ENCODE measurements at regions not wholly inside any gene's neighbourhood (a gene's known extent, or its start where the extent isn't known, plus 50 kb on each side); places are given as distances from the start of the nearest gene placed in this dataset.
"Not testable (repeated sequence)": the region's sequence is repeated elsewhere in the genome, so short reads cannot be mapped to it uniquely, and the experiment has no call there.

GRCh38 chr6:53428886-53429285, 80.1 kb upstream of the ELOVL5 start:
- no peak for DNase-seq (ENCODE audit: low read depth)
- no peak overlapping the region for H3K4me3 ChIP-seq (ENCODE audit: low read depth, low read length)
- TF ChIP-seq CTCF (conservative IDR thresholded peaks at IDR 0.05; ENCODE audit: low read depth, low read length): no peak

- DNase-seq (ENCODE audit: low read depth): no peak
- no peak overlapping the region for H3K4me3 ChIP-seq (ENCODE audit: low read depth, low read length)
- no peak for TF ChIP-seq CTCF (conservative IDR thresholded peaks at IDR 0.05; ENCODE audit: low read depth, low read length)
Measured at GRCh38 chr6:53426667-53427270, 78.0 kb upstream of the ELOVL5 start.

- H3K4me3 ChIP-seq (ENCODE audit: low read depth, low read length): no peak overlapping the region
- TF ChIP-seq CTCF (conservative IDR thresholded peaks at IDR 0.05; ENCODE audit: low read depth, low read length): no peak
- DNase-seq (ENCODE audit: low read depth): no peak
Measured at GRCh38 chr6:53426117-53426516, 77.4 kb upstream of the ELOVL5 start.

- H3K4me3 ChIP-seq (ENCODE audit: low read depth, low read length): no peak overlapping the region
- no peak for TF ChIP-seq CTCF (conservative IDR thresholded peaks at IDR 0.05; ENCODE audit: low read depth, low read length)
- DNase-seq (ENCODE audit: low read depth): no peak
Measured at GRCh38 chr6:53424976-53425718, 76.4 kb upstream of the ELOVL5 start.

GRCh38 chr6:53424300-53424699, 75.5 kb upstream of the ELOVL5 start:
- no peak for DNase-seq (ENCODE audit: low read depth)
- TF ChIP-seq CTCF (conservative IDR thresholded peaks at IDR 0.05; ENCODE audit: low read depth, low read length): no peak
- no peak overlapping the region for H3K4me3 ChIP-seq (ENCODE audit: low read depth, low read length)

GRCh38 chr6:53423560-53423959, 74.8 kb upstream of the ELOVL5 start:
- not testable (repeated sequence) for H3K4me3 ChIP-seq (ENCODE audit: low read depth, low read length); DNase-seq (ENCODE audit: low read depth)

- no peak overlapping the region for H3K4me3 ChIP-seq (ENCODE audit: low read depth, low read length)
- TF ChIP-seq CTCF (conservative IDR thresholded peaks at IDR 0.05; ENCODE audit: low read depth, low read length): no peak
- no peak for DNase-seq (ENCODE audit: low read depth)
Measured at GRCh38 chr6:53419026-53419425, 70.3 kb upstream of the ELOVL5 start.
